ENCODE measurements at regions not wholly inside any gene's neighbourhood (a gene's known extent, or its start where the extent isn't known, plus 50 kb on each side); places are given as distances from the start of the nearest gene placed in this dataset.
"Not testable (repeated sequence)": the region's sequence is repeated elsewhere in the genome, so short reads cannot be mapped to it uniquely, and the experiment has no call there.

DNA sequence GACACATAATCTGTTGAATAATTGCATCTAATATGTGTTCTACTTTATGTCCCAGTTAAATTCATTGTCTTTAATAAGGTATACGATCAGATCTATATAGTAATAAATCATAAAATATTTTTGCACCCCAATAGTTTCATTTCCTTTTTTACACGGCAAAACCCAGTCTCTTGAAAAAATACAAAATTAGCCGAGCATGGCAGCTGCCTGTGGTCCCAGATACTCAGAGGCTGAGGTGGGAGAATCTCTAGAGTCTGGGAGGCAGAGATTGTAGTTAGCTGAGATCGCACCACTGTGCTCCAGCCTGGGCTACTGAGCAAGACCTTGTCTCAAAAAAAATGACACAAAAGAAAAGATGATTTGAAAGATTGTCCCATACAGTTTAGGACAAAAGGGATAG is 52.3 kb upstream of the PARP4 start:
- Histone ChIP-seq H3K79me2 (ENCODE audit: insufficient read depth, low read length) (no peaks in the 10 kb centered on the region), H3K27ac (ENCODE audit: low read depth in 1 of 2, low read length in 2 of 2) (no peak overlapping the region), H3K9me3 (replicated peaks in 1 of 2; ENCODE audit: control insufficient read depth in 1 of 2, insufficient read depth in 1 of 2, low read length in 2 of 2) (no peaks in the 10 kb centered on the region), H2AFZ (ENCODE audit: insufficient read depth, low read depth, low read length, poor library complexity, severe bottlenecking) (no peak overlapping the region), H3K36me3 (replicated peaks in 1 of 2; ENCODE audit: control insufficient read depth in 1 of 2, insufficient read depth in 2 of 2, low read length in 2 of 2) (no peaks in the 10 kb centered on the region), H3K9ac (ENCODE audit: insufficient read depth, low read length, poor library complexity, severe bottlenecking) (no peak overlapping the region), H3K4me1 (ENCODE audit: control insufficient read depth in 1 of 2, insufficient read depth in 2 of 2, low read length in 2 of 2) (no peaks in the 10 kb centered on the region), H3K4me3 (replicated peaks in 1 of 3; ENCODE audit: low read depth in 2 of 3, low read length in 3 of 3) (no peak overlapping the region), H4K20me1 (ENCODE audit: insufficient read depth, low read length) (no peaks in the 10 kb centered on the region), H3K27me3 (ENCODE audit: control insufficient read depth in 2 of 2, insufficient read depth in 2 of 2, low read length in 2 of 2) (no peaks in the 10 kb centered on the region), H3K4me2 (replicated peaks; ENCODE audit: extremely low read depth, low read length, poor library complexity, severe bottlenecking) (no peak overlapping the region)
- peaks cover 0 to 5% (median 0%) of the 10 kb centered on the region in 3 donors for H3K27me3 Mint-ChIP-seq (ENCODE audit: low read depth in 3 of 3)
- 17% methylated on average over 1 of the region's 4 CpGs for WGBS (ENCODE audit: insufficient coverage)
- peaks cover 0 to 2% (median 0%) of the 10 kb centered on the region in 7 donors for H3K9me3 Mint-ChIP-seq
- no peak for DNase-seq
- peaks cover 6% of the 10 kb centered on the region for H3K4me1 Mint-ChIP-seq
- H3K27ac Mint-ChIP-seq, result no peak overlapping the region
- no peak for TF ChIP-seq CTCF (IDR thresholded peaks at IDR 0.05)
- no peaks in the 10 kb centered on the region for H3K36me3 Mint-ChIP-seq
- H3K4me3 Mint-ChIP-seq, result no peak overlapping the region
- intact Hi-C loops (cut with micrococcal nuclease), result no loop called here

DNA sequence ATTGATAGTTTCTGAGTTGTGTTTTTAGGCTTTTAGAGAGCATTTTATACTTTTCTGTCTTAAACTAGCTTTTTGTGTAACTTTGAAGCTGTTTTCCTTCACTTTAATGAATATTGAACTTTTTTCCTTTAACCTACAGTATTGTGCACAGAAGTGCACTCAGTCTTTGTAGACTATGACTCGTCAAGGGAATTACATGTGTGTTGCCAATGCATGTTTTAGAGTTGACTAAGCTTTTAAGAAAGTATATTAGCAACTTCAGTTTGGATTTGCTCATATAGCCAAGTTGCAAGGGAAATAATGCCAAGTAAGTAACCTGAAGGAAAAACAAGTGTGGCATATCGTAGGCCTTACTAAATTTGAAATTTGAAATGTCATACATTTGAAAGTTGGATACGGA is 55.0 kb upstream of the PARP4 start:
- H3K79me2 ChIP-seq (ENCODE audit: insufficient read depth, low read length); H3K36me3 ChIP-seq (replicated peaks in 1 of 2; ENCODE audit: control insufficient read depth in 1 of 2, insufficient read depth in 2 of 2, low read length in 2 of 2); H3K9me3 Mint-ChIP-seq; H3K36me3 Mint-ChIP-seq; H3K27ac Mint-ChIP-seq; H3K4me2 ChIP-seq (replicated peaks; ENCODE audit: extremely low read depth, low read length, poor library complexity, severe bottlenecking); H3K4me1 ChIP-seq (ENCODE audit: control insufficient read depth in 1 of 2, insufficient read depth in 2 of 2, low read length in 2 of 2); intact Hi-C loops (cut with micrococcal nuclease); H3K4me3 ChIP-seq (replicated peaks in 1 of 3; ENCODE audit: low read depth in 2 of 3, low read length in 3 of 3); H3K27me3 ChIP-seq (ENCODE audit: control insufficient read depth in 2 of 2, insufficient read depth in 2 of 2, low read length in 2 of 2); H3K9ac ChIP-seq (ENCODE audit: insufficient read depth, low read length, poor library complexity, severe bottlenecking); H3K4me3 Mint-ChIP-seq; H3K27me3 Mint-ChIP-seq (ENCODE audit: low read depth in 3 of 3); H2AFZ ChIP-seq (ENCODE audit: insufficient read depth, low read depth, low read length, poor library complexity, severe bottlenecking); H3K4me1 Mint-ChIP-seq; DNase-seq; H4K20me1 ChIP-seq (ENCODE audit: insufficient read depth, low read length); H3K27ac ChIP-seq (ENCODE audit: low read depth in 1 of 2, low read length in 2 of 2); H3K9me3 ChIP-seq (replicated peaks in 1 of 2; ENCODE audit: control insufficient read depth in 1 of 2, insufficient read depth in 1 of 2, low read length in 2 of 2): not testable (repeated sequence)
- no CpG with 5 or more reads among the region's 3 CpGs for WGBS (ENCODE audit: insufficient coverage)

Measured in CD14-positive monocyte (primary cell).